SKM-1 (cell line): ENCODE measurements at regions not wholly inside any gene's neighbourhood (a gene's known extent, or its start where the extent isn't known, plus 50 kb on each side); places are given as distances from the start of the nearest gene placed in this dataset.
"Not testable (repeated sequence)": the region's sequence is repeated elsewhere in the genome, so short reads cannot be mapped to it uniquely, and the experiment has no call there.

Experiments used
- DNase-seq: peaks from one replicate; lab custom pipeline; 2025; ENCODE audit not compliant: unreplicated experiment; lab: John Stamatoyannopoulos, UW

DNA sequence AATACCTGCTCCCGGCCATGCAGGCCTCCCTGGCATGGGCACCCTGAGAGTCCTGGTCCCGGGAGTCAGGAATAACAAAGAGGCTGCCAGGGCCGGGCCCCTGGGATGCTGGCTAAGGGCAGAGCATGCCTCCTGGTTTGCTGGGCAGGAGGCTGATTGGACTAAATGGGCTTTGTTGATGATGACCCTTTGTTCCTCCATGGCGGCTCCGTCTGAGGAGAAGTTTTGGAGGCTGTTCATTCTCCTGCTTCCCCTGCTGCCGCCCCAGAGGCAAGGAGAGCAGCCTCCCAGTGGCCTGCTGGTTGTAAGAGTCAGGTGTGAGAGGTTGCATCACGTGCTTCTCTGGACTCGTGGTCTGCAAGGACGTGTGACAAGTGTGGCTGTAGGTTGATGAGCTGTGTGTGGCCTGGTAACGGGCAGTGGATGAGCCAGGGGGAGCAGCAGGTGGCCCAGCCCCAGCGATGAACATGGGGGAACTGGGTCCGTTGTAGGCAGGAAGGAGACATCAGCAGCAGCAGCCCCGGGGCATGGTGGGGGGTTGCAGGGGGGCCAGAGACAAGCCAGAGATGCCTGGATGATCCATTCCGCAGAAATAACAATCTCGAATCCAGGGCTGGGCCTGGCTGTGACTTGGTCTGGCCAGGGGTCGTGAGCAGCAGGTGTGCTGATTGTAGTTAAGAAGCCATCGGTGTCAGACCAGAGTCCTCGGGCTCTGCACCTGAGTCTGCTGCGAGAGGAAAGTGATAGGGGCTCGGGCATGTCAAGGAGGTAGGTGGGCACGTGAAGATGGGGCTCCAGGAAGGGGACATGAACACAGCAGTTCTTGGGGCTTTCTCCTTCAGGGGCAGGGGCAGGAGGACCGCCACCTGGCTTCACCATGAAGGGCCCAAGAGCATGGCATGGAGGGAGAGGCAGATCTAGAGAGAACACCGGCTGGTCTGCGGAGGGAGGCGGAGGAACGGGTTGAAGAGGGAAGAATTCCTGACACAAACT is 101.4 kb downstream of the TNFRSF13B start:
- DNase-seq: no peak

DNA sequence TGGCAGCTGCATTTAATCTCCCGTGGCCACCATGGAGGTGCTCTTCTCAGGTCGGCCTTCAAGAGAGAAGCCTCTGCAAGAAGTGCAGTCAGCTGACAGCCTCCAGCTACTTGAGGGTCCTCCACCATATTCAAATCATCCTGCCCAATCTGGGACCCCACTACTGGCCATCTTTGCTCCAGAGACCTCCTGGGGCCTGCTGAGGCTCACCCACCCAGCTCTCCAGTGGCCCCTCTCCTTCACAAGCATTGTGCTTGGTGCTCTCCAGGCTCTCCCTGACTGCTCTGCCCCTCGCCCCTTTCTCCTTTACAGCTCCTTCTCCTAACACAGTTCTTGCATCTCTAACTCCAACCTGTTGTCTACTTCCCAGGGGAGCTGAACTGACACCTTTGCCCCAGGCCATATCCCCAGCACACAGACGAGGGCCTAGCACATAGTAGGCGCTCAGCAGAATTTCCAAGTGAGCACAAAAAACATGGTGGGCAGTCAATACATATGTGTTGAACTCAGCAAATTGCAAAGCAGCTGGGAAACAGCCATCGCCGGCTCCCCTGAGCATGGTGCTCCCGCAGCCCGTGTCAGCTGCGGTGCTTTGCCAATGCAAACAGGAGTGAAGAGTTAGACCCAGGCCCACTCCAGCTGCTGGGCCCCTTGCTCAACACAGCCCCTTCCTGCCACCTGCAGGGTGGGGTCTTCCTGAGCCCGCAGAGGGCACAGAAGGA is 102.2 kb downstream of the TNFRSF13B start:
- DNase-seq: not testable (repeated sequence)

- DNase-seq: not testable (repeated sequence)
Observed at GRCh38 chr17:16868616-16869015, 103.3 kb downstream of the TNFRSF13B start.

GRCh38 chr17:16867545-16867944 is 104.4 kb downstream of the TNFRSF13B start:
- not testable (repeated sequence) for DNase-seq

DNA sequence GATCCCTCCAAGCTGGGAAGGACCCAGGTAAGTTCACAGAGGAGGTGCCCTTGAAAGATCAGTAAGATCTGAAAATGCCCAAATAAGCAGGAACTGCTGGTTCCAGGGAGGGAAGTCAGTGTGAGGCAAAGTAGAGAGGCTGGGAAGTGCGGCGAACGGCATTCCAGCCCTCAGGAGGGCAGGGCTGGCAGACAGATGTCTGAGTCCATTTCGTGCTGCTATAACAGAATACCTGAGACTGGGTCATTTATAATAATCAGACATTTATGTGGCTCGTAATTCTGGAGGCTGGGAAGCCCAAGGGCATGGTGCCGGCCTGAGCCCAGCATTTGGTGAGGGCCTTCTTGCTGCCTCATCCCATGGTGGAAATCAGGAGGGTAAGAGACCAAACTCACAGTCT is 105.1 kb downstream of the TNFRSF13B start:
- DNase-seq: not testable (repeated sequence)

- no peak for DNase-seq
Observed at GRCh38 chr17:16866436-16866835, 105.5 kb downstream of the TNFRSF13B start.

- DNase-seq: not testable (repeated sequence)
Observed at GRCh38 chr17:16865704-16866103, 106.2 kb downstream of the TNFRSF13B start.

GRCh38 chr17:16865077-16865613 is 106.8 kb downstream of the TNFRSF13B start:
- DNase-seq: not testable (repeated sequence)

GRCh38 chr17:16864462-16865076 is 107.3 kb downstream of the TNFRSF13B start:
- not testable (repeated sequence) for DNase-seq

DNA sequence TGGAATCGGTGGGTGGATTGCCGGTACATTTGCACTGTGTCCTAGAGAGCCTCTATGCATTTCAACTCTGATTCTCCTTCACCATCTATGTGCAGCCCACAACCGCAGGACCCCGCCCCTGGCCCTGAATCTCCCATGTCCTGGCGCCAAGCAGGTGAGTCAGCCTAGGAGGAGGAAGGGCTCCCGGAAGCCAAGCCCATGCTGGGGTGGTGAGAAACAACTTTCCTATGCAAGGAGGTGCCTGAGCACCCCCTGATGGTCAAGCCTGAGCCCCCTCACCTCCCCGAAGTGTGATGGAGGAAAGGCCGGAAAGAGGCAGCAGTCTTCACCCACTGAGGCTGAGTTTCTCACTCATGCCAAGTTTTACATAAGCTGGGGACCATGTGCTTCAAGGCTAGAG is 110.8 kb downstream of the TNFRSF13B start:
- not testable (repeated sequence) for DNase-seq

GRCh38 chr17:16860467-16860866 is 111.5 kb downstream of the TNFRSF13B start:
- not testable (repeated sequence) for DNase-seq

DNA sequence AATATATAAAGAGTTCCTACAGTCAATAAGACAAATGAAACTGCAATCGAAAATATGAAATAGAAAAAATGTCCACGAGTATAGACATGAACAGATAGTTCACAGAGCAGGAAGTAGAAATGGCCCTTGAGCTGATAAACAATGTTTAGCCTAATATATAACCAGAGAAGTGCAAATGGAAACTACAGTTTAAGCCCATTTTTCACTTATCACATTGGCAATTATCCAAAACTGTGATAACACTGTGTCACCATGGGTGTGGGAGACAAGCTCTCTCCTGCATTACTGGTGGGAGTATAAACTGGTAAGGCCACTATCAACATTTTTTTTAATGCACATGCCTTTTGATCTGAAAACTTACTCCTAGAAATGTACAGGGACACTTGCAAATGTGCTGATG is 112.4 kb downstream of the TNFRSF13B start:
- DNase-seq: not testable (repeated sequence)

DNA sequence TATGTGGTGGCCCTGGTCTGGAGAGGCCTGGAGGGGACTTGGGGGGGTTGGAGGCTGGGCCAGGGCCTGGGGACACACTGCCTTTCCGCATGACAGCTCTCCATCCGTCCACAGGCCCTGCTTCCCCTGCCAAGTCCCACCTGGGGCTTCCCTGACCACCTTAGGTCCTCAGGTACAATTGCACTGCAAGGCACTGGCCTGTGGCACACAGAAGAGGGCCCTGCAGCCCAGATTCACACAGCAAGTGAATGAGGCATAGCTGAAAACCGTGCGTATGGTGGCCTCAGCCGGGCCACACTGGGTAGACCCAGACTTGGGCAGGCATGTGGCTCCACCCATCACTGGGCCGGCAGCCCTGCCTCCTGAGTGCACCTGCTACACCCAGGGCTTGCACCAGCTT is 114.2 kb downstream of the TNFRSF13B start:
- DNase-seq: not testable (repeated sequence)

- not testable (repeated sequence) for DNase-seq
Observed at GRCh38 chr17:16856846-16857245, 115.1 kb downstream of the TNFRSF13B start.

DNA sequence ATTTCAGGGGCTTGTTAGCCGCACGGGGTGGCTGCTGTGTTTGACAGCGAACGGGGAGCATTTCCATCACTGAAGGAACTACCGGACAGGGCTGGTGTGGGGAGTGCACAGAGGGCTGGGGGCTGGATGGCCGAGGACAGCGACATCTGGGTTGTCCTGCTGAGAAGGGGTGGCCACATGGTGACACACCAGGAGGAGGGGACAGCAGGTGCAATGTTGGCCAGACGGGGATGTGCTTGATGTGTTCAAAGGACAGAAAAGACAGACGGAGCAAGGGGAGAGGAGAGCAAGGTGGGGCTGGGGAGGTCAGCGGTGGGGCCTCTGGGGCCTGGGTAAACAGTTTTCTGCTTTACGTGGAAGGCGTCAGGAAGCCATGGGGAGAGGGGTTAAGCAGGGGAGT is 115.7 kb downstream of the TNFRSF13B start:
- not testable (repeated sequence) for DNase-seq

DNA sequence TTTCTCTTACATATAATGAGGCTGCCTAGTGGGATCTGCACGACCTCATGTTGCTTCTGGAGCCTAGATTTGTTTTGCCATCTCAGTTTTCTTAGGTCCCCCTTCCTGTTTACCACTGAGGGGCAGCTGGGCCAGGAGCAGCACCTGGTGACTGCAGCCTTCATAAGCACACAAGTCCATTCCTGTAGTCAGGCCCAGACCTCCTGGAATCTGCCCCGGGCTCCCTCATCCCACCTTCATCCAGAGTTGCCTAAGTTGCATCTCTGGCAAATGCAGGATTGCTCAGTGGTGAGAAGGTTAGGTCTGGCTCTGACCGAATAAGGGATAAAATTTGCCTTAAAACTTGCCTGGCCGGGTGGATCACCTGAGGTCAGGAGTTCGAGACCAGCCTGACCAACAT is 117.3 kb downstream of the TNFRSF13B start:
- not testable (repeated sequence) for DNase-seq

DNA sequence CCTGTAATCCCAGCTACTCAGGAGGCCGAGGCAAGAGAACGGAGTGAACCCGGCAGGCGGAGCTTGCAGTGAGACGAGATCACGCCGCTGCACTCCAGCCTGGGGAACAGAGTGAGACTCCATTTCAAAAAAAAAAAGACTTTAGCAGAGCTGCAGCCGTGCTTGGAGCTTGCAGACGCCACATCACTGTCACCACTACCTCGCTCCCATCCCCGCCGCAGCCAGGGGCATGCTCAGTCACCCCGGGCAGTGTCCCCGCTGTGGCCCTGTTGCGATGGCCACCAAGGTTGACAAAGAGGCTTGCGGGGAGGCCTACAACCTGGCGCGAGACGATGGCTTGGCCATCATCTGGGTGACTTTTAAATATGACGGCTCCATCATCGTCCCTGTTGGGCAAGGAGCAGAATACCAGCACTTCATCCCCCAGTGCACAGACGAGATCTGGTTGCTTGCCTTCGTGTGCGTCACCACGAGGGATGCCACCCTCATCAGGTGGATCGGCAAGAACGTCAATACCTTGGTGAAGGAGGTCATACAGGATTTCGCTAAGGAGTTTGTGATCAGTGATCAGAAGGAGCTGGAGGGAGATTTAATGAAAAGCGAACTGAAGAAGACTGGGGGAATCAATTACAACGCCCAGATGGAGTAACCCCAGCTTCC is 118.1 kb downstream of the TNFRSF13B start:
- DNase-seq: no peak

- not testable (repeated sequence) for DNase-seq
Observed at GRCh38 chr17:16849861-16850260, 122.1 kb downstream of the TNFRSF13B start.

GRCh38 chr17:16848997-16849396 is 122.9 kb downstream of the TNFRSF13B start:
- not testable (repeated sequence) for DNase-seq

DNA sequence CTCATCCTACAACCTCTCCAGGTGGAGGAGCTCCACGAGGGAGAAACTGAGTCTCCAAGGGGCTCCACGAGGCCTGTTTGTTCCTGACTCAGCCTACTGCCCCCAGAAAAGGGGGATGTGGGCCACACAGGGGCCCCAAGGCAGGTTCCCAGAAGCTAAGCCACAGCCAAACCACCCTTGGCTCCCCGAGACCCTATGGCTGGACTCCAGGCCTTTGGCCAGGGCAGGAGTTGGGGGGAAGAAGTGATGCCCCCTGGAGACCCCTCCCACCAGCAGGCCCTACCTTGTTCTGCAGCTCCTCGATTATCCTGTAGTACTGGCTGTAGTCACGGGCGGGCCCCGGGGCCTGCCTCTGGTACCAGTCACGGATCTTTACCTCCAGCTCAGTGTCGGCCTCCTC is 126.8 kb downstream of the TNFRSF13B start:
- not testable (repeated sequence) for DNase-seq
